Kidney (tissue), 13 donors: ENCODE measurements at regions not wholly inside any gene's neighbourhood (a gene's known extent, or its start where the extent isn't known, plus 50 kb on each side); places are given as distances from the start of the nearest gene placed in this dataset.

ENCODE experiments used
- DNase-seq, 5 donors: peaks; one replicate each; pipeline ENCODE4 v3.0.0-alpha.2; 2013 to 2020
- FAIRE-seq: peaks from 2 replicates; lab custom pipeline; 2012; peaks lifted over from hg19 to GRCh38; lab: Jason Lieb, UNC
- H3K27ac ChIP-seq, 2 donors: one replicate each; pipeline ENCODE4 v1.7.0; 2013; ENCODE audit warnings: low read depth in 2 of 2, low read length in 2 of 2, inconsistent platforms in 1 of 2
- H3K27me3 ChIP-seq: one replicate; pipeline ENCODE4 v1.7.1; 2013; ENCODE audit warnings: low read length, inconsistent platforms; ENCODE audit not compliant: control insufficient read depth, insufficient read depth
- H3K36me3 ChIP-seq, 3 donors: one replicate each; pipeline versions ENCODE4 v1.7.0 to v1.7.1; 2013; ENCODE audit warnings: low read length in 3 of 3, control low read depth in 1 of 3, inconsistent platforms in 1 of 3; ENCODE audit not compliant: insufficient read depth in 3 of 3, control insufficient read depth in 2 of 3
- H3K4me1 ChIP-seq, 3 donors: one replicate each; pipeline versions ENCODE4 v1.7.0 to v1.7.1; 2013; ENCODE audit warnings: low read length in 3 of 3, inconsistent platforms in 1 of 3, low read depth in 1 of 3; ENCODE audit not compliant: control insufficient read depth in 2 of 3, insufficient read depth in 2 of 3
- H3K4me3 ChIP-seq, 3 donors: one replicate each; pipeline versions ENCODE4 v1.7.0 to v1.8.1; 2013; ENCODE audit warnings: low read length in 3 of 3, control low read depth in 1 of 3, inconsistent platforms in 1 of 3
- H3K9ac ChIP-seq, 3 donors: one replicate each; pipeline versions ENCODE4 v1.7.0 to v1.7.1; 2013; ENCODE audit warnings: low read length in 3 of 3, control low read depth in 1 of 3, inconsistent platforms in 1 of 3
- H3K9me3 ChIP-seq, 3 donors: one replicate each; pipeline versions ENCODE4 v1.7.0 to v1.7.1; 2013; ENCODE audit warnings: low read length in 3 of 3, control low read depth in 1 of 3, inconsistent platforms in 1 of 3; ENCODE audit not compliant: control insufficient read depth in 2 of 3, insufficient read depth in 1 of 3
- intact Hi-C: fragments of 100-400 bp; cut with DNase I; formaldehyde crosslinking; loops from one replicate; pipeline ENCODE4 v1.11.1; 2022
- TF ChIP-seq, protein P1 (sequence below): IDR thresholded peaks from 3 replicates; pipeline ENCODE4 v1.5.1; 2012; ENCODE audit warnings: mild to moderate bottlenecking, moderate library complexity, borderline replicate concordance; ENCODE audit not compliant: insufficient read depth; ENCODE audit errors: extremely low read depth
- donor health status: control.
- donor health status: control.
- donor health status: control.
- donor health status: control.
- donor health status: control.
- donor health status: DM: yes; HTN: yes; CAD: no.
- donor health status: Normal renal cell carcinoma (clear cell type).

- TF ChIP-seq, protein P1, sequence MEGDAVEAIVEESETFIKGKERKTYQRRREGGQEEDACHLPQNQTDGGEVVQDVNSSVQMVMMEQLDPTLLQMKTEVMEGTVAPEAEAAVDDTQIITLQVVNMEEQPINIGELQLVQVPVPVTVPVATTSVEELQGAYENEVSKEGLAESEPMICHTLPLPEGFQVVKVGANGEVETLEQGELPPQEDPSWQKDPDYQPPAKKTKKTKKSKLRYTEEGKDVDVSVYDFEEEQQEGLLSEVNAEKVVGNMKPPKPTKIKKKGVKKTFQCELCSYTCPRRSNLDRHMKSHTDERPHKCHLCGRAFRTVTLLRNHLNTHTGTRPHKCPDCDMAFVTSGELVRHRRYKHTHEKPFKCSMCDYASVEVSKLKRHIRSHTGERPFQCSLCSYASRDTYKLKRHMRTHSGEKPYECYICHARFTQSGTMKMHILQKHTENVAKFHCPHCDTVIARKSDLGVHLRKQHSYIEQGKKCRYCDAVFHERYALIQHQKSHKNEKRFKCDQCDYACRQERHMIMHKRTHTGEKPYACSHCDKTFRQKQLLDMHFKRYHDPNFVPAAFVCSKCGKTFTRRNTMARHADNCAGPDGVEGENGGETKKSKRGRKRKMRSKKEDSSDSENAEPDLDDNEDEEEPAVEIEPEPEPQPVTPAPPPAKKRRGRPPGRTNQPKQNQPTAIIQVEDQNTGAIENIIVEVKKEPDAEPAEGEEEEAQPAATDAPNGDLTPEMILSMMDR = no peak
- no peaks in the 10 kb centered on the region for H3K4me1 ChIP-seq
- no peaks in the 10 kb centered on the region for H3K9me3 ChIP-seq
- H3K27me3 ChIP-seq = no peaks in the 10 kb centered on the region
- H3K9ac ChIP-seq = no peak overlapping the region
- no peak overlapping the region for H3K4me3 ChIP-seq
- DNase-seq (no peak), FAIRE-seq (no peak)
- H3K36me3 ChIP-seq = no peaks in the 10 kb centered on the region
- intact Hi-C loops = no loop called here
- no peak overlapping the region for H3K27ac ChIP-seq
Measured at GRCh38 chr2:140057928-140058327, 1277.7 kb upstream of the NXPH2 start.

- no peak for FAIRE-seq
- TF ChIP-seq, protein P1 = no peak
Measured at GRCh38 chr2:140041811-140042210, 1261.6 kb upstream of the NXPH2 start.

DNA sequence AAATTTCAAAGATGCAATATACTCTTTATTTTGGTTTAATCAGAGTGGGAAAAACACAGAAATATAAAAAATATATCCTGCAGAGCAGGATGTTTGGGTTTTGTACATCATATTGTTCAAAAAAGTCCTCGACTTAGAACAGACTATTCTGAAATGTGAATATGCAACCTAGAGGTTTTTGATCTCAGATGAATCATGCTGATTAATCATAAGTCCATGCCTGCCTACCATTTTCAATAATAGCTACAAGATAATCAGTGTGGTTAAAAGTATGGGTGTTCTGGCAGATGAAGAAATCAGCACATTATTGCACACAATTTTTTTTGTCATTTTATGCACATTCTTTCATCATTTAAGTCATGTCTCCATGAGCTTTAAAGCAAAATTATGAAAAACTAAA is 1261.0 kb upstream of the NXPH2 start:
- intact Hi-C loops = no loop called here
- H3K27me3 ChIP-seq = no peaks in the 10 kb centered on the region
- H3K27ac ChIP-seq = no peak overlapping the region
- H3K4me1 ChIP-seq = no peaks in the 10 kb centered on the region
- no peak overlapping the region for H3K4me3 ChIP-seq
- TF ChIP-seq, protein P1 = no peak
- H3K9me3 ChIP-seq = no peaks in the 10 kb centered on the region
- FAIRE-seq (no peak), DNase-seq (no peak)
- H3K9ac ChIP-seq = no peak overlapping the region
- H3K36me3 ChIP-seq = no peaks in the 10 kb centered on the region

More at GRCh38 chr2:140041811-140042210, 1261.6 kb upstream of the NXPH2 start:
- Histone ChIP-seq H3K27me3 (no peaks in the 10 kb centered on the region), H3K9me3 (no peaks in the 10 kb centered on the region), H3K27ac (no peak overlapping the region), H3K36me3 (no peaks in the 10 kb centered on the region), H3K4me1 (no peaks in the 10 kb centered on the region), H3K4me3 (no peak overlapping the region), H3K9ac (no peak overlapping the region)
- intact Hi-C loops = no loop called here
- DNase-seq = no peak

DNA sequence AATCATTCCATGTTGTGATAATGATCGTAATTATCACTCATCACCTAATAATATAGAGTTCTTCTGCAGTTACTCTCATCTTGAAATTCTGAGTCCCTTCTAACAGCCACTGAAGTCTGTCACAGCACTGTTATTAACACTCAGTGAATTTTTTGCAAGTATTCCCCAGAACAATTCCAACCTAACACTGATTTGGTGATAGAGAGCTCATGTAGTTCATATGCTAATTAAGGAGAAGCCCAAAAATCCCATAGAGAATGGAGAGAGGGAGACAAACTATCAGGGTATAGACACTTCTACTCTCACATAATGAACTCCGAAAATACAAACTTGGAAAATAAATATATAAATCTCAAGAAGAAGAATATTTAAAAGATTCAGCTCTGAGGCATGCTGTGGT is 1253.4 kb upstream of the NXPH2 start:
- no peak for DNase-seq
- FAIRE-seq = no peak
- intact Hi-C loops = no loop called here
- no peak overlapping the region for H3K27ac ChIP-seq
- no peaks in the 10 kb centered on the region for H3K9me3 ChIP-seq
- H3K27me3 ChIP-seq = no peaks in the 10 kb centered on the region
- H3K9ac ChIP-seq = no peak overlapping the region
- H3K4me1 ChIP-seq = no peaks in the 10 kb centered on the region
- TF ChIP-seq, protein P1 = no peak
- H3K36me3 ChIP-seq = no peaks in the 10 kb centered on the region
- H3K4me3 ChIP-seq = no peak overlapping the region
